ENCODE measurements at regions not wholly inside any gene's neighbourhood (a gene's known extent, or its start where the extent isn't known, plus 50 kb on each side); places are given as distances from the start of the nearest gene placed in this dataset.
"Not testable (repeated sequence)": the region's sequence is repeated elsewhere in the genome, so short reads cannot be mapped to it uniquely, and the experiment has no call there.

- no peak overlapping the region for H3K4me3 ChIP-seq
- no peak overlapping the region for H3K27ac ChIP-seq
Measured at GRCh38 chr10:71094712-71095390, 117.5 kb upstream of the UNC5B start.

- no peak overlapping the region for H3K27ac ChIP-seq
- no peak overlapping the region for H3K4me3 ChIP-seq
Measured at GRCh38 chr10:71099731-71100361, 112.5 kb upstream of the UNC5B start.

- Histone ChIP-seq H3K27ac (no peak overlapping the region), H3K4me3 (no peak overlapping the region)
Measured at GRCh38 chr10:71103961-71104360, 108.4 kb upstream of the UNC5B start.

GRCh38 chr10:71106151-71106550 lies 106.2 kb upstream of the UNC5B start:
- not testable (repeated sequence) for H3K27ac ChIP-seq

GRCh38 chr10:71107117-71107516 lies 105.3 kb upstream of the UNC5B start:
- not testable (repeated sequence) for H3K4me3 ChIP-seq, H3K27ac ChIP-seq

More at GRCh38 chr10:71106151-71106550, 106.2 kb upstream of the UNC5B start:
- H3K4me3 ChIP-seq, result not testable (repeated sequence)

GRCh38 chr10:71108042-71108441 lies 104.3 kb upstream of the UNC5B start:
- not testable (repeated sequence) for H3K27ac ChIP-seq, H3K4me3 ChIP-seq

GRCh38 chr10:71112138-71112785 lies 100.1 kb upstream of the UNC5B start:
- H3K27ac ChIP-seq, result no peak overlapping the region

GRCh38 chr10:71116426-71116825 lies 95.9 kb upstream of the UNC5B start:
- no peak overlapping the region for H3K27ac ChIP-seq
- H3K4me3 ChIP-seq, result no peak overlapping the region

More at GRCh38 chr10:71112138-71112785, 100.1 kb upstream of the UNC5B start:
- H3K4me3 ChIP-seq, result no peak overlapping the region

GRCh38 chr10:71117589-71117988 lies 94.8 kb upstream of the UNC5B start:
- H3K4me3 ChIP-seq, H3K27ac ChIP-seq: not testable (repeated sequence)

- Histone ChIP-seq H3K4me3 (no peak overlapping the region), H3K27ac (no peak overlapping the region)
Measured at GRCh38 chr10:71123023-71123422, 89.3 kb upstream of the UNC5B start.

GRCh38 chr10:71124921-71125748 lies 87.2 kb upstream of the UNC5B start:
- H3K27ac ChIP-seq, result no peak overlapping the region
- no peak overlapping the region for H3K4me3 ChIP-seq

GRCh38 chr10:71125749-71126107 lies 86.6 kb upstream of the UNC5B start:
- no peak overlapping the region for H3K27ac ChIP-seq
- H3K4me3 ChIP-seq, result no peak overlapping the region

GRCh38 chr10:71126432-71126831 lies 85.9 kb upstream of the UNC5B start:
- no peak overlapping the region for H3K27ac ChIP-seq
- no peak overlapping the region for H3K4me3 ChIP-seq

GRCh38 chr10:71127104-71127503 lies 85.3 kb upstream of the UNC5B start:
- H3K4me3 ChIP-seq, result no peak overlapping the region
- H3K27ac ChIP-seq, result no peak overlapping the region

- H3K4me3 ChIP-seq, result no peak overlapping the region
Measured at GRCh38 chr10:71127773-71128172, 84.6 kb upstream of the UNC5B start.

GRCh38 chr10:71128311-71128980 lies 83.9 kb upstream of the UNC5B start:
- Histone ChIP-seq H3K4me3 (no peak overlapping the region), H3K27ac (no peak overlapping the region)

More at GRCh38 chr10:71127773-71128172, 84.6 kb upstream of the UNC5B start:
- H3K27ac ChIP-seq, result no peak overlapping the region

GRCh38 chr10:71131096-71131495 lies 81.3 kb upstream of the UNC5B start:
- no peak overlapping the region for H3K27ac ChIP-seq
- no peak overlapping the region for H3K4me3 ChIP-seq

- no peak overlapping the region for H3K27ac ChIP-seq
- H3K4me3 ChIP-seq, result no peak overlapping the region
Measured at GRCh38 chr10:71131508-71132088, 80.8 kb upstream of the UNC5B start.

- no peak overlapping the region for H3K27ac ChIP-seq
- no peak overlapping the region for H3K4me3 ChIP-seq
Measured at GRCh38 chr10:71132321-71132810, 80.0 kb upstream of the UNC5B start.
